ENCODE measurements at regions not wholly inside any gene's neighbourhood (a gene's known extent, or its start where the extent isn't known, plus 50 kb on each side); places are given as distances from the start of the nearest gene placed in this dataset.

DNA sequence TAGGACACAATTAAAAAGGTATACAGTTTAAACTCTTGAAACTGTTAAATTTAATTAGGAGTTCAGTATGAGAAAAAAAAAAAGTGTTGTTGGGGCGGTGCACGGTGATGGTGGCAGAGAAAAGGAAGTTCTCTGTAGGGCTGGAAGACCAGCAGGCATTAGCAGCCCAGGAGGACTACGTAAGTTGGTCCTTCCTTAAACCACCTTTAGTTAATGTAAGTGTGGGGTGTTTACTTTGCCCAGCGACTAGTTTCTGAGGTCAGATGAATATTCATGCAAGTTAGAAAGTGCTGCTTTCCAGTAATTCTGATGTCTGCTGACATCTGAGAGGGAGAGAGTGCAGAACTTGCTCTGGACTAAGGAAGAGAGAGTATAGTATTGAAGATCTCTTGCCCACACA is 54.9 kb downstream of the NKX2-1 start:
- no peak for DNase-seq

DNA sequence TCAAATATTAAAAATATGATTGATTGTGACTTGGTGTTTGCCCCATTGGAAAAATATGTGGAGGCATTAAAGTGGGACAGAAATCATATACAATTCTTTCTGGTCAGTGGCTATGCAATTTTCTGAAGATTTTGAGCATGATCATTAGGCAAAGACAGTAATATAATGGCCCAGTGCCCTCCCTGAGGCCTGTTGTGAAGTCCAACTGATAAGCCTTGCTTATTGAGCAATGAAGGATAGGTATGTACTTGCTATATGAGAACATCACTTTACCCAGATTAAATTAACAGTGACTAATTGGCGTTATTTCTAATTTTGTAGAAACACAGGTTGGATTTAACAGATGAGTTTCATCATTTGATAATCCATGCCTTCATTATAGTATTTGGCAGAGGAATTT is 57.1 kb downstream of the NKX2-1 start:
- no peak for DNase-seq

DNA sequence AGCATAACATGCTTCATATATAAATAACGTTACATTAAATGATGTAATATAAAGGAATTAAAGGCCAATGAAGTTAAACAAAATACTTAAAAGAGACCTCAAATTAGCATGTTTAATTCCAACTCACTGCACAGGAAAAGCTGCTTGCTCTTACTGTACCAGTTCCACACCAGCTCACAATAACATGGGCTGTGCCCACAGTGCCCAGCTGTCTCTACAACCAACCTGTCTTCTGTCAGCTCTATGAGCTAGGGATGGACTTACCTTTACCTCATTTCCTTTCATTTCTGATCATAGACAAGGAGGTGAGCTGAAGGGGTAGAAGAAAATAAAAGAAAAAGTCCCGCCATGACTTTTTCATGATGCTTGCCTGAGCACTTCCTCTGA is 64.8 kb downstream of the NKX2-1 start:
- DNase-seq = no peak

DNA sequence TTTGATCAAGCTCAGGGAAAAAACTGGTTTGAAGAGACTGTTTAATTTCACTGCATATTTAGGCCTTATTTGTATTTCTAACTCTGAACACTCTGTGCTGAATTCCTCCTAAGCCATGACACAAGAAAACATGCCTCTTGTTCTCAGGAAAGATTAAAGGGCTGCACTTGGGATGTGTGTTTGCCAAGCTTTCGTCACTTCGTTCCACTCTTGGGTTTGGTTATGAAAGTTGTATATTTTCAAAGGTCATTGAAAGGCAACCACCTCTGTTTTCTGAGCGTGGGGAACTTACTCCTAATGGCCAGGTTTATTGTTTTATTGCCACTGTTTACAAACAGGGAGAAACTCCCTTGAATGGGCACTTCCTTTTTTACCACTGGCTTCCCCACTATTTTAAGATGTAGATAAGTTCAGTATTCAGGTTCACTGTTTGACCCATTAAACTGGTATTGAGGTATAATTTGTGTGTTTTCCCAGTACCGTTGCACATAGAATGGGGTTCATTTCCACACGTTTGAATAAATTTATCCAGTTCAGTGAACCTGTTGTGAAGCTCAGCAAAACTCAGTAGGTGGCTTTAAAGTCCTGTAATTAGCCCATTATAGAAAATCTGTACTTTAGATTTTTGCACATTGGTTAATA is 65.3 kb downstream of the NKX2-1 start:
- no peak for DNase-seq

DNA sequence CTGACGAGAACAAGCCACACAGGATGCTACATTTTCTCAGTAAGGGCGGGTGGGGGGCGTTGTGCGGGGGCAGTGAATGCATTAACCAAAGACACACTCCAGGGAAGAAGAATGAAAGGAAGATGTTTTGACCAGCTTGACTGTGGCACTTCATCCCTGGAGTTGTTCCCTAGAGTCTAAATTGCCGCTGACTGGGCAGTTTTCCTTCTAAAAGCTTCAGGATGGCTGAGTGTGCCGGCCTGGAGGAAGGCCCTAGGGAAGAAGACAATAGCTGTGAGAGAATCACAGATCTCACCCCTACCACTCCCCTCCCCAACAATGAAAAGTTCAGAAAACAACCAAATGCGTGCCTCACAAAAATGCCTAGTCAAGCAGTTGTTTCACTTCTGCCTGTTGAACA is 67.2 kb downstream of the NKX2-1 start:
- no peak for DNase-seq

DNA sequence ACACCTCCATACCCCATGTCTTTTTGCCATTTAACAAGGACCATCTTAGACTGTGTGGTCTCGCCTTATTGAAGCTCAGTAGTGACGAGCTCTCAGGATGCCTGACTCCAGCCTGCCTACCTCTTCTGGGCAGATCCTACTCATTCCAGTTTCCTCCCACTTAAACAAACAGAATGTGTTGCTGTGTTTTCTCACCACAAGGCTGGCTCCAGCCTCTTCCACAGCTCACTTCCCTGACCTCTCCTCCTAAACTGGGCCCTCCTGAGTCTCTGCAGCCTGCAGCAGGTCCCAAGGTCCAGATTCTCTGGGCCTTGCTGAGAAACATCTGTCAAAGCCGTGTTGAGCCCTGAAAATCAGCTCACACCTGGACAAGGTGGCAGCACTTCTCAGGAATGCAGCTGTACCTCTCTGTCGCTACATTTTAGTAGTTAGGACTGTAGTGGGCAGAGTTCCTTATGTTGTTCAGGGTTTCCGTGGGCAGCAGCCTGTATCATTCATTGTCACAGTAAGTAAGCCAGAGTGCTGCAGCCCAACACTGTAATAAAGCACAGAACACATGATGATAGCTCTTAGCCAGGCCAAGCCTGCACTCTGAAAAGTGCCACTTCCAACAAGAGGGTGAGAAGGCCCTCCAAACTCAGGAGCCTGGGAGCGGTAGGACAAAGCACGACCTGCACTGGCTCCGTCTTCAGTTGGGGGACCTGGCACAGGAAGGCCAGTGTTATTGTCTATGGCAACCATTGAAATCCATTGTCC is 68.5 kb downstream of the NKX2-1 start:
- no peak for DNase-seq

DNA sequence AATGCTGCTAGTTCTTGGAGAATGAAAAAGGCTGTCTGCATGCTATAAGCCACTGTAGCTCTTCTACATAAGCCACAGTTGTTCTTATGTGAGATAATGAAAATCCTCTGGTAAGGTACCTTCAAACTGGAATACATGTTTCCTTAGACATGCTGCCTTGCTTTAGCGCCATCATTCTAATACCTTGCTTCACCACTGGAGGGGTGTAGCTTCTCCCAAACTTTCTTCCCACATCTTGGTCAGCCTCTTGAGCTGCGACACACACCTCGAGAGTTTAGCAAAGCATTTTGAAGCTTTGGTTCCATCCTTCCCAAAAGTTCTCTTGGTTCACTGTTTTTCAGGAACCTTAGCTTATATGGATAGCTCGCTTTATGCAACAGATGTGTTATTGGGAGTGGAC is 69.5 kb downstream of the NKX2-1 start:
- DNase-seq = no peak

DNA sequence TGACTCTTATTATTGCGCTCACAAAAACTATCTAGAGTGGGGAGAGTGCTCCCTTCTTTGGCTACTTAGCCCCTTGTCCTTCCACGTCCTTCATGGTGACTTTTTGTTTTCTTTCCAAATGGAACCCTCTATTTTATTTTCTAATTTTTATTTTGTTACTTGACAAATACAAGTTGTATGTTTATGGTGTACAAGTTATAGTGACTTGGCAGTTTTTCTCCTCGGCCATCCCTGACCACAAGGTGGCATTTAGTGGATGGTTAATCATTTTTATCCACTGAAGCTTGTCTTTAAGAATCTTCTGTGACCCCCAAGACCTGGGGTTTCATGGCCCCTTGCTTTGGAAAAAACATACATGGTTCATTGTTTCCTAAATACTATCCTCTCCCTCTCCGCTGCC is 70.1 kb downstream of the NKX2-1 start:
- DNase-seq = no peak

DNA sequence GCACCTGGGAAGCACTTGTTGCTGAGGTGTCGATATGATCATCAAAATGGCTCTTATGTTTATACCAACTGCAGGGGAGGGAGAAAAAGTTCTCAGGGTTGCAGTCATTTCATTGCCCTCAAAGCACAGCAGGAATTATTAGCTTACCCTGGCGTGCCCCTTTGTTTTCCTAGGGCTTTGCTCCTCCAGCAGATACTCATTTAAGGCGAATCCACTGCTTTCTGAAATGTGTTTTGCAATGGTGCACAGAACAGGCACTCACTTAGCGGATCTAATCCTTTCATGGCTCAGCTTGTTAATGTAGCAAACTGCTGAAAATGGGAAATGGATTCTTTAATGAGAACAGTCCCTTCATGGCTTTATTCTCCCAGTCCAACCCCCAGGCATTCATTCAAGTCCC is 76.7 kb downstream of the NKX2-1 start:
- no peak for DNase-seq

DNA sequence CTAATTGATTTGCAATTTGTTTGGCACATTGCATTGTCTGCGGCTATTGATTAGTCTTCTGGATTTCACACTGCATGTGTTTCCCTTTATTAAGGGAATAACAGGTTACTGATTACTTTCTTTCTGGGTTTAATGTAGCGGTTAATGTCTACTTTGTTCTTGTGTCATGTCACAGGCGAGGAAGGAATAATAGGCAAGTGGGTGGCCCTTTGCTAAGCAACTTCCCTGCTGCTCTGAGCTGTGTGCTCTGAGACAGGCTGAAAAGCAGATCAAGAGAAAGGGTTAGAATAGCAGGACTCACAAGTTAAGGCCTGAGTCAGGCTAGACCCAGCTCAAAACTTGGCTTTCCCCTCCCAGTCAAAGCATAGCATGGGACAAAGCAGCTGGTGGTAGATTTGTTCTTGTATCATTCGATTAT is 77.2 kb downstream of the NKX2-1 start:
- DNase-seq = no peak

DNA sequence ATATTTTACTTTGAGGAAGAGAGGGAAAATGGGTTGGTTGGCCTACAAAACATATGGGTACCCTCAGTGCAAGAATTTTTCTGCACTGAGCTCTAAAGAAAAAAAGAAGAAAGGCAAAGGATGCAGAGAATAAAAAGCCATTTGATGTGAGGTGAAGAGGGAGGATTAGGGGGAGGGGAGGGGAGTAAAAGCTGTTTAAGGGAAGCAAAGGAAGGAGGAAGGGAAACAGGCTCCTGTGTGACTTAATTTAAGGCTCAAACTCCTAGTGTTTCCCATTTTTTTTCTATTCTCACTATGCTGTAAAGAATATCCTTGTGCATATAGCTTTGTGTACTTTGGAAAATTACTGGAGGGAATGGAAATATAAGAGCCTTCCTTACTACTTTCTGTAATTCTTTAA is 78.7 kb downstream of the NKX2-1 start:
- no peak for DNase-seq

DNA sequence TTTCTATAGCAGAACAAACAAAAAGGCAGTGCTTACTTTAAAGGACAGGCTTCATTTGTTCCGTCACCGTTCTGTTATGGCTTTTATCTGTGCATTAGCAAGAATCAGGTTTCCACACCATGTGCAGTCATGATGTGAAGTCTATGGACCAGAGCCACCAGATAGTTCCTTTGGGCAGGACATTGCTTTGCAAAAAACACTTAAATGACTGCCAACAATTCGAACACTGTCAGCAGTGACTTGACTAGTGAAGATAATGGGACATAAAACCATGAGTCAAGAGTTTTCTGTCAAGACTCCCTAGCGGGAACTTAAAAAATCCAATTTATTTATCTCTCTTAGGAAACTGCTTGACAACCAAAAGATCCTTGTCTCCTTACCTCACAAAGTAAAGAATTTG is 80.3 kb downstream of the NKX2-1 start:
- DNase-seq = no peak

DNA sequence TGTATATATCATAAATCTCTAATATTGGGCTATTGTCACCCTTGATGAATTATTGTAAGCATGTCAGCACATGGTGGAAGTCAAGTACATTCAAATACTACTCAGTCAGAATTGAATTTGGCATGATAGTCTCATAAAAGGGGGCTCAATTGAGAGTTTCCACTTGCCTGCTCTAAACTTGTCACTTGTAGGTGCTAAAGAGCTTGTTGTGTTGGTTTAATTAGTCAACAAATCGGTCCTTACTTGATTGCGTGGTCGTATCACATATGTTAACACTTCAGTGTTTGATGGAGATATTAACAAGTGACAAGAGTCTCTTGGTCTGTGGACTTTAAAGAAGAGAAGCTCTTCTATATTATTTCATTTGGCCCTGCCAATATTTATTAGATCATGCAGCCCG is 81.1 kb downstream of the NKX2-1 start:
- DNase-seq = no peak

DNA sequence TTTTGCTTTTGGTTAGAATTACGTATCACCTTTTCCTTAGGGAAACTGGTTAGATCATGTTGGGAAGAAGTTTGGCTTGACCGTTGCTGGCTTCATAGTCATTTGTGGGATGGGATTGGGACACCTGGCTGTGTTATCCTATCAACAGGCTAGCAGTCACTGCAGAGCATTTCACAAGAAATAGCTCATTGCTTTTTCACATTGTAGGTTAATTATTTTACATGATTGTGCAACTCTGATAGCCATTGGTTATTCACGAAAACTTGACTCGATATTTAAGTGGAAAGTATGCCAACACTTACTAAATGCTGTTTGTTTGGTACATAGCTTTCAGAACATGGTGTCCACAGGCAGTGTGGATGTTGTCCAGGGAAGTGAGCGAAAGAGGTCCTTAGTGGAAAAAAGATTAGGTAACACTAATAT is 89.4 kb downstream of the NKX2-1 start:
- DNase-seq = no peak

DNA sequence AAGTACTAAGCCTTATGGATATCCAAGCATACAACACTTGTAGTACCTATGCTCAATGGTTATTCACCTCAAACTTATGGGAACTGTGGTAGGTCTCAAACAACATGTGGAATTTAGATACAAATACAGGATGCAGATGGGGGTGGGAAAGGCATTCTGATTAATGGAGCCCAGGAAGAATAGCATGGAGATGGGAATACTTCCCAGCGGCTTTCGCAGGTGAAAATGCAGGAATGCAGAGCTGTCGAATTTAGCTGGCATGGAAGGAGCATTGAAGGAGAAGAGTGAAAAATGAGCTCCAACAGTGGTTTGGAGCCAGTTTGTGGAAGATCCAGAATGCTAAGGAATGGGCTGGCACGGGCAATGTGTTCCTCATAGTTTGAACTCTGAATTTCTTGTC is 89.9 kb downstream of the NKX2-1 start:
- DNase-seq = no peak

DNA sequence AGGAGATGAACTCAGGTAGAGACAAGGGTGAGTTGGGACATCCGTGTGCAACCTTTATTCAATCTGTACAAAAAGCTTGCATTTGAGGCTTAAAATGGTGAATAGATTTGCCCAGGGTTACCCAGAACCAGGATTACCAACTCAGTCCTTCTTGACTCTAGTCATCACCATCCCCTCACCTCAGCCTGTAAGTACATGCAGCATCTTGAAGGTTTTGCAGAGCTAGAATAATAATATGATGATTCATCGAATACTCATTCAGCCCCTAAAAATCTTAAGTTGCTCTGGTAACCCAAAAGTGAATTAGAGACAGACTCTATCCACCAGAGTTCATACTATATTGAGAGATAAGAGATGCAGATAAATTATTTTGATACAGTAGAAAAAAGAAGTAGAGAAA is 90.3 kb downstream of the NKX2-1 start:
- DNase-seq = no peak

DNA sequence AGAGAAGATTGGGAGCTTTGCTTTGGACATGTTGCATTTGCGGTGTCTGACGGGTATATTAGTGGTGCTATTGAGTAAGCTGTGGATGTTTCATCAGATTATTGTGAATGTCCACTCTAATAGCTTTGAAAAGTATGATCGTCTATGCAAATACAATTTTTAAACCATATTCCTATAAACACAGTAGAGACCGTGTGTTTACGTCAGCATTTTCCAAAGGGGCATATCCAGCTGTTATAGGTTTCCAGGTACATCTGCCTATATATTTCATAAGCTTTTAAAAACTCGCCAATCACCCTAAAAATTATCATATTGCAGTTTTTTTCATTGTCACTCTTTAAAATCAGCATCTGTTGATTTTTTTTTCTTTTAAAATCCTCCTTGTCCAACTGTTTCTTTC is 91.7 kb downstream of the NKX2-1 start:
- DNase-seq = no peak

DNA sequence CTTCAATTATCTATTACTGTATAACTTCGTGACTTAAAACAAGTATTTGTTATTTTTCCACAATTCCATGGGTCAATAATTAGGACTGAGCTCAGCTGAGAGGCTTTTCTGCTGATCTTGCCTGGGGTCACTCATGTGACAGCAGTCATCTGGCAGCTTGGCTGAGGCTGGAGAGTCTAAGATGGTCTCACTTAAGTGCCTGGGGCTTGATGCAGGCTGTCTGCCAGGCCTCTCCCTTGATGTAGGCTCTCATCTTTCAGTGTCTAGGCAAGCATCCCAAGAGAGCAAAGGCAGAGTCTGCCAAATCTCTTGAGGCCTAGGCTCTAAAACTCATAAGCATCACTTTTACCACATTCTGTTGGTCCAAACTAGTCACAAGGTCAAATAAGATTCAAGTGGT is 93.2 kb downstream of the NKX2-1 start:
- no peak for DNase-seq

DNA sequence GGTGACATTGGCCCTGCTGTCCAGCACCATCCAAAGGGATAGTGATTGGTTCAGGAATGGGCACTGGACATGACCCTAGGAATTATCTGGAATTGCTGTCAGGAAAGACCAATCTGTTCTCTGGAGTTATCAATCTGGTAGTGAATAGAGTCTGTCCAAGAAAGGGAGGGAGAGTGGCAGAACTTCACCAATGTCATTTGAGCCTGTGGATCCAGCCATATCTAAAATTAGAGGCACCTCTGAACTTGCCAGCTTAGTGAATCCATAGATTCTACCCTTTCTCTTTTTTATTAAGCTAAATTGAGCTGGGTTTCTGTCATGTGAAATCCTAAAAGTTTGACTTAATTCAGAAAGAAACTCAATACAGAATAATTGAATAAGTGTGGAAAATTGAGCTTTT is 93.9 kb downstream of the NKX2-1 start:
- DNase-seq = no peak

DNA sequence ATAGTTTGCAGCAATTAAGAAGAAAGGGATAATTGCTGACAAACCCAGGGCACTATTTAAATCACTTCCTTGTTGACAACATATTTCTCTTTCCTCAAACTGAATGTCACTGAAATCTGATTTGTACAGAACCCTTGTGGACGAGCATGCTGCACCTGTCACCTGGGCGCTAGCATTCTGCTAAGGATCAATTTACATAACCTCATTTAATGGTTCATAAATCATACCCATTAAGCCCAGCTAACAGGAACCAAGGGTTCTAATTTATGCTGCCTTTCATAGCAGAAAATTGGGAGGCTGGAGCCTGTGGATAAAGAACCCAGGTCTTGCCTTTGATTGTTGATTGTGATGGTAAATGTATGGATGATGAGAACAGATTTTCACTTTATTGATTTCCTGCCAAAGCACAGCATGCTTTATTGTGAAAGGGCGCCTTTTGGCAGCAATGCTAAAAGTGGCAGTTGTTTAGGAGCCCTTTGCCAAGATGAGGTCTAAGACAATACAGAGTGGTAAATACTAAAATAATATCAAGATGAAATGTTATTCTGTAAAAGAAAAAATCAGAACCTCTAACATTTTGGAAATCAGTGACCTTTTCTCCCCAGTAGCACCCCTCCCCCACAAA is 95.4 kb downstream of the NKX2-1 start:
- DNase-seq = no peak

DNA sequence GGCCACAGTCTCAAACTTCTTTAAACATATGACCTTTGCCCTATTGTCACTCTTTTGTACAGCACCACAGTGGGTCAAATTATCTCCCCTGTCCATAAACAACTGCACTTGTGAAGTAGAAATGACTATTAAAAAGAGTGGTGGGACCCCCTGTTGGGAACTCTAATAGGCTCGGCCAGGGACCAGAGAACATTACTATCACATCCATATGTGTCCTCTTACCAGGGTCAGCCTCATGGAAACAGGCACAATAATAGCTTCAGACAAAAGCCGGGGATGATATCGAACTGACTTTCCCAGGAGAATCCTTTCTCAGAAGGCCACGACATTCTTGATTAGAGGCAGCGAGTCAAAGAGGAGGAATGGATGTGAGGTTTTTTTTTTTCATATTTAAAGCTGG is 96.6 kb downstream of the NKX2-1 start:
- DNase-seq = no peak

DNA sequence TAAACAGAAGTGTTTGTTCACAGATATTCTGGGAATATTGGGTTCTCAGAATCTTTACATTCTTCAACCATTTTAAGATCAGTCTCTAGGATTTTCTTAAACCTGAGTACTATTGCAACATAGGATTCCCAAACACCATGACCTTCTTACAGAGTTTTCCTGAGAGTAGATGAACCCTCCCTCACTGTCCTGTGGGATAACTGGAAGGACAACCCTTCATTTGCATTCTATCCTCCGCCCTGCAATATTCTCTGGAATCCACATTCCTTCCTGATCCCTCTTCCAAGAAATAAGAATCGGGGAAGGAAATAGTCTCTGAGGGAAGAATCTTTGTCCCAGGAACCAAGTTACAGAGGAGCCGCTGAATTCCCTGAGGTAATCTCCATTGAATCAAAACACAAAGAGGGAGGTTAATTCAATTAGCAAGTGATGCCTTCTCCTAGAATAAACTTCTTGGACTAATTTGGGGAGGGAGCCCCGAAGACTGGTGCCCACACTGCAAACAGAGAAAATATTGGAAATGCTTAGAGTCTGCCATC is 99.8 kb upstream of the MBIP start:
- no peak for DNase-seq

DNA sequence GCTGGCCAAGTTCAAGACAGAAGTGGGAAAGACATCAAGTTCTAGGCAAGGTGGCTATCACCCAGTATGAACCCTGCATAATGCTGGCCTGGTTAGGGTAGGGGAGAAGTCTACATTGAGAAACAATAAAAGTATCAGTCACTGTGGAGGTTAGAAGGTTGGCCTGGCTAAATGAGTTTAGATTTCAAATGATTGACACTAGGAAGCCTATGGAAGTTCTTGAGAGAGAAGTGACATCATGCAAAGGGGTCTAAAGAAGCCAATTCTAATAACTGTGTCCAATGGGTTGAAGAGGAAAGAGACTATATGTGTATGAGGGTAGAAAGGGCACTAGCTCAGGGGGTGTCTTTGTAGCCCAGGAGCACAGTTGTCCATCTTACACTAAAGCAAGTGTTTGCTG is 98.5 kb upstream of the MBIP start:
- no peak for DNase-seq
